ENCODE measurements at regions not wholly inside any gene's neighbourhood (a gene's known extent, or its start where the extent isn't known, plus 50 kb on each side); places are given as distances from the start of the nearest gene placed in this dataset.

DNA sequence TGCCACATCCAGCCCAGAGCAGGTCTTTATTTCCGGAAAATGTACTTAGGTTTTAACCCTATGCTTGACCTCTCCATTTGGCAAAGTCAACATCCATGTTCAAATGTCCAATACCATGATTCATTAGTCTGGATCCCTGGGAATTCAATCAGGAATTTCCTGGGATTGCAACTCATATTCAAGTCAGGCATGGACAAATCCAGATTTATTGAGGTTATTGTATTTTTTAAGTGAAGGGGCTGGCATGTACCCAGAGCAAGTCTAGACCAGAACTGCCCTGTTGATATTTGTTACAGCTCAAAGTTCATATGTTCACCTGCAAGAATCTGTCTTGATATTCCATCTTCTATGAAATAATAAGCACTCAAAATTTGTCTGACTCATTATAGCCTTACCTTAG, 521.1 kb downstream of the ADGRL2 start:
- intact Hi-C loops (cut with DNase I, micrococcal nuclease) = no loop called here
- H3K4me3 Mint-ChIP-seq = no peak overlapping the region
- H3K4me1 ChIP-seq (ENCODE audit: insufficient read depth, low read length) = no peaks in the 10 kb centered on the region
- H3K9me3 Mint-ChIP-seq = no peaks in the 10 kb centered on the region
- no peaks in the 10 kb centered on the region for H3K36me3 Mint-ChIP-seq (ENCODE audit: low read depth)
- H3K4me3 ChIP-seq (ENCODE audit: low read length) = no peak overlapping the region
- no peak overlapping the region for H3K27ac Mint-ChIP-seq
- TF ChIP-seq, protein P1, sequence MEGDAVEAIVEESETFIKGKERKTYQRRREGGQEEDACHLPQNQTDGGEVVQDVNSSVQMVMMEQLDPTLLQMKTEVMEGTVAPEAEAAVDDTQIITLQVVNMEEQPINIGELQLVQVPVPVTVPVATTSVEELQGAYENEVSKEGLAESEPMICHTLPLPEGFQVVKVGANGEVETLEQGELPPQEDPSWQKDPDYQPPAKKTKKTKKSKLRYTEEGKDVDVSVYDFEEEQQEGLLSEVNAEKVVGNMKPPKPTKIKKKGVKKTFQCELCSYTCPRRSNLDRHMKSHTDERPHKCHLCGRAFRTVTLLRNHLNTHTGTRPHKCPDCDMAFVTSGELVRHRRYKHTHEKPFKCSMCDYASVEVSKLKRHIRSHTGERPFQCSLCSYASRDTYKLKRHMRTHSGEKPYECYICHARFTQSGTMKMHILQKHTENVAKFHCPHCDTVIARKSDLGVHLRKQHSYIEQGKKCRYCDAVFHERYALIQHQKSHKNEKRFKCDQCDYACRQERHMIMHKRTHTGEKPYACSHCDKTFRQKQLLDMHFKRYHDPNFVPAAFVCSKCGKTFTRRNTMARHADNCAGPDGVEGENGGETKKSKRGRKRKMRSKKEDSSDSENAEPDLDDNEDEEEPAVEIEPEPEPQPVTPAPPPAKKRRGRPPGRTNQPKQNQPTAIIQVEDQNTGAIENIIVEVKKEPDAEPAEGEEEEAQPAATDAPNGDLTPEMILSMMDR (IDR thresholded peaks at IDR 0.05) = no peak
- ATAC-seq (ENCODE audit: poor library complexity) (no peak), DNase-seq (no peak)
- H3K4me1 Mint-ChIP-seq (ENCODE audit: low read depth) = no peaks in the 10 kb centered on the region
- no peaks in the 10 kb centered on the region for H3K9me3 ChIP-seq (ENCODE audit: control insufficient read depth in 1 of 2, insufficient read depth in 1 of 2, low read length in 2 of 2)
- ChIA-PET CTCF (no interaction called here), POLR2A (no interaction called here)
- H3K36me3 ChIP-seq (ENCODE audit: insufficient read depth, low read length) = no peaks in the 10 kb centered on the region
- H3K27me3 ChIP-seq (ENCODE audit: control insufficient read depth in 1 of 2, insufficient read depth in 2 of 2, low read length in 2 of 2) = no peaks in the 10 kb centered on the region
- no peak overlapping the region for H3K27ac ChIP-seq (ENCODE audit: low read depth in 1 of 2, low read length in 2 of 2)
- no peaks in the 10 kb centered on the region for H3K27me3 Mint-ChIP-seq

DNA sequence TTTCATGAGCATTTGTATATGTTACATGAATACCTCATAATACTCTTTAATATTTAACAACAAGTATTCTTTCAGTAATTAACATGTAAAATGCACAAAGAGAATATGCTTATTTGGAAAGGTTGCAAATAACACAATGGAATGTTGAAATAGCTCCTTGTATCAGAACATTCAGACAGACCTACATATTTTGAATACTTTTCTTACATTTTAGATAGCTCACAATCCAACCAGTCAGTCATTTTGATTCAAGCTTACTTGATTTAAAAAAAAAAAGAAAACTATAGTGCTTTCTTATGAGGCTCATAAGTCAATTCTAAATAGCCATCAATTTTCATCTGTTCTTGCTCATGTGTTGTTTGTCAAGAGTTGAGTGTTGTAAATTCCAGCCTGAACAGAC, 518.8 kb downstream of the ADGRL2 start:
- Histone ChIP-seq H3K9me3 (ENCODE audit: control insufficient read depth in 1 of 2, insufficient read depth in 1 of 2, low read length in 2 of 2) (no peaks in the 10 kb centered on the region), H3K27ac (ENCODE audit: low read depth in 1 of 2, low read length in 2 of 2) (no peak overlapping the region), H3K27me3 (ENCODE audit: control insufficient read depth in 1 of 2, insufficient read depth in 2 of 2, low read length in 2 of 2) (no peaks in the 10 kb centered on the region), H3K4me3 (ENCODE audit: low read length) (no peak overlapping the region), H3K4me1 (ENCODE audit: insufficient read depth, low read length) (no peaks in the 10 kb centered on the region), H3K36me3 (ENCODE audit: insufficient read depth, low read length) (no peaks in the 10 kb centered on the region)
- Mint-ChIP-seq H3K9me3 (no peaks in the 10 kb centered on the region), H3K4me3 (no peak overlapping the region), H3K27me3 (no peaks in the 10 kb centered on the region), H3K4me1 (ENCODE audit: low read depth) (no peaks in the 10 kb centered on the region), H3K27ac (no peak overlapping the region), H3K36me3 (ENCODE audit: low read depth) (no peaks in the 10 kb centered on the region)
- DNase-seq (no peak), ATAC-seq (ENCODE audit: poor library complexity) (no peak)
- POLR2A ChIA-PET = no interaction called here
- intact Hi-C loops (cut with DNase I, micrococcal nuclease) = no loop called here
- TF ChIP-seq, protein P1 (IDR thresholded peaks at IDR 0.05) = no peak
- CTCF ChIA-PET = no interaction called here

DNA sequence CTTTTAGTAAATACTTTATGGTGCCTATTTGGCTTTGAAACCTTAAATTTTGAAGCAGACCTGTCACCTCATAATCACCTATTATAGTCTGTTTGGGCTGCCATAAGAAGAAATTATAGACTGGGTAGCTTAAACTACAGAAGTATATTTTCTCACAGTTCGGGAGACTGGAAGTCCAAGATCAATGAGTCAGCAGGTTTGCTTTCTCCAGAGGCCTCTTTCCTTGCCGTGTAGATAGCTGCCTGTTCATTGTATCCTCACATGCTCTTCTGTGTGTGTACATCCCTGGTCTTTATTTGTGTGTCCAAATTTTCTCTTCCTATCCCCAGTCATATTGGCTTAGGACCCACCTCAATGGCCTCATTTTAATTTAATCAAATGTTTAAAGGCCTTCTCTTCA, 518.2 kb downstream of the ADGRL2 start:
- no peaks in the 10 kb centered on the region for H3K9me3 Mint-ChIP-seq

More for the DNA sequence above, 518.2 kb downstream of the ADGRL2 start:
- ATAC-seq (ENCODE audit: poor library complexity) = no peak
- Mint-ChIP-seq H3K4me3 (no peak overlapping the region), H3K27me3 (no peaks in the 10 kb centered on the region), H3K27ac (no peak overlapping the region), H3K36me3 (ENCODE audit: low read depth) (no peaks in the 10 kb centered on the region), H3K4me1 (ENCODE audit: low read depth) (no peaks in the 10 kb centered on the region)
- ChIA-PET POLR2A (no interaction called here), CTCF (no interaction called here)
- Histone ChIP-seq H3K4me1 (ENCODE audit: insufficient read depth, low read length) (no peaks in the 10 kb centered on the region), H3K9me3 (ENCODE audit: control insufficient read depth in 1 of 2, insufficient read depth in 1 of 2, low read length in 2 of 2) (no peaks in the 10 kb centered on the region), H3K27me3 (ENCODE audit: control insufficient read depth in 1 of 2, insufficient read depth in 2 of 2, low read length in 2 of 2) (no peaks in the 10 kb centered on the region), H3K36me3 (ENCODE audit: insufficient read depth, low read length) (no peaks in the 10 kb centered on the region), H3K27ac (ENCODE audit: low read depth in 1 of 2, low read length in 2 of 2) (no peak overlapping the region), H3K4me3 (ENCODE audit: low read length) (no peak overlapping the region)
- intact Hi-C loops (cut with DNase I, micrococcal nuclease) = no loop called here
- DNase-seq = no peak
- TF ChIP-seq, protein P1 (IDR thresholded peaks at IDR 0.05) = no peak
